ENCODE measurements at regions not wholly inside any gene's neighbourhood (a gene's known extent, or its start where the extent isn't known, plus 50 kb on each side); places are given as distances from the start of the nearest gene placed in this dataset.
"Not testable (repeated sequence)": the region's sequence is repeated elsewhere in the genome, so short reads cannot be mapped to it uniquely, and the experiment has no call there.

DNA sequence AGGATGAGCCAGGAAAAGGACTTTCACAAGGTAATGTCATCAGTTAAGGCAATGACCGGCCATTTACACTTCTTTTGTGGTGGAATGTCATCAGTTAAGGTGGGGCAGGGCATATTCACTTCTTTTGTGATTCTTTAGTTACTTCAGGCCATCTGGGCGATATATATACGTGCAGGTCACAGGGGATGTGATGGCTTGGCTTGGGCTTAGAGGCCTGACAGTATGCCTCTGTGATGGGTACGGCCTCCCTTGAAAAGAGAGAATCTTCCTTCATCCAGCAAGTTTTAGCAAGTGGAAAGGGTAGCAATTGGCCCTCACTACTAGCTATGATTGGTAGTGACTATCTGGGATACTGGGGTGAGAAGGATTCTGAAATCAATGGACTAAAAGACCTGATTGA lies 456.4 kb downstream of the SHISA9 start:
- POLR2A ChIA-PET; H3K4me3 ChIP-seq (ENCODE audit: low read depth in 2 of 2, low read length in 1 of 2); H3K4me2 ChIP-seq; H3K9ac ChIP-seq; H3K27ac ChIP-seq (ENCODE audit: low read depth in 2 of 2, low read length in 1 of 2); H3K36me3 ChIP-seq (replicated peaks in 1 of 2; ENCODE audit: control insufficient read depth in 1 of 2, insufficient read depth in 2 of 2, low read length in 1 of 2); H4K20me1 ChIP-seq (ENCODE audit: insufficient read depth); H3K27me3 ChIP-seq (ENCODE audit: insufficient read depth); H3K79me2 ChIP-seq (ENCODE audit: insufficient read depth); H3K4me1 ChIP-seq (ENCODE audit: control insufficient read depth in 1 of 2, insufficient read depth in 2 of 2, low read depth in 1 of 2, low read length in 1 of 2); H3K9me2 ChIP-seq; H2AFZ ChIP-seq (ENCODE audit: low read depth); H3K9me3 ChIP-seq; DNase-seq; H3F3A ChIP-seq (replicated peaks; ENCODE audit: insufficient read depth): not testable (repeated sequence)
- CTCF ChIA-PET: interaction anchor here (1.5 kb wide), 1 partner anchor 945 kb away, joined by 3 read pairs; no protein-coding TSS in a partner anchor
- 0% methylated on average over 4 of the region's 4 CpGs for WGBS (ENCODE audit: low lambda C conversion rate)

- no peaks in the 10 kb centered on the region for H3K4me1 ChIP-seq (ENCODE audit: control insufficient read depth in 1 of 2, insufficient read depth in 2 of 2, low read depth in 1 of 2, low read length in 1 of 2)
- ChIA-PET CTCF (interaction anchor here (0.6 kb wide), 1 partner anchor 321 kb away, joined by 3 read pairs; no protein-coding TSS in a partner anchor), POLR2A (no interaction called here)
- H3K4me2 ChIP-seq: no peak overlapping the region
- no peaks in the 10 kb centered on the region for H3K36me3 ChIP-seq (replicated peaks in 1 of 2; ENCODE audit: control insufficient read depth in 1 of 2, insufficient read depth in 2 of 2, low read length in 1 of 2)
- no peak overlapping the region for H2AFZ ChIP-seq (ENCODE audit: low read depth)
- H4K20me1 ChIP-seq (ENCODE audit: insufficient read depth): no peaks in the 10 kb centered on the region
- H3F3A ChIP-seq (replicated peaks; ENCODE audit: insufficient read depth): no peaks in the 10 kb centered on the region
- no peaks in the 10 kb centered on the region for H3K9me2 ChIP-seq
- DNase-seq: no peak
- no peak overlapping the region for H3K4me3 ChIP-seq (ENCODE audit: low read depth in 2 of 2, low read length in 1 of 2)
- no peaks in the 10 kb centered on the region for H3K9me3 ChIP-seq
- 11% methylated on average over 3 of the region's 3 CpGs for WGBS (ENCODE audit: low lambda C conversion rate)
- H3K27ac ChIP-seq (ENCODE audit: low read depth in 2 of 2, low read length in 1 of 2): no peak overlapping the region
- no peaks in the 10 kb centered on the region for H3K27me3 ChIP-seq (ENCODE audit: insufficient read depth)
- TF ChIP-seq GATA2 (CRISPR knock-in tag; IDR thresholded peaks at IDR 0.05) (no peak), MXI1 (IDR thresholded peaks at IDR 0.05; ENCODE audit: low read depth, low read length) (no peak), YY1 (IDR thresholded peaks at IDR 0.05; ENCODE audit: low read depth) (no peak), EP300 (IDR thresholded peaks at IDR 0.05; ENCODE audit: borderline replicate concordance in 1 of 2, low read depth in 1 of 2, low read length in 1 of 2) (no peak), FOXM1 (IDR thresholded peaks at IDR 0.05; ENCODE audit: low read depth) (no peak), JUND (IDR thresholded peaks at IDR 0.05) (no peak), RFX5 (IDR thresholded peaks at IDR 0.05; ENCODE audit: low read length) (no peak), USF2 (IDR thresholded peaks at IDR 0.05; ENCODE audit: borderline replicate concordance, low read depth, low read length) (no peak), RAD21 (IDR thresholded peaks at IDR 0.05; ENCODE audit: low read length) (no peak), FOSL2 (IDR thresholded peaks at IDR 0.05; ENCODE audit: borderline replicate concordance, low read depth) (no peak), NFIC (IDR thresholded peaks at IDR 0.05; ENCODE audit: borderline replicate concordance) (no peak), EZH2phosphoT487 (IDR thresholded peaks at IDR 0.05; ENCODE audit: borderline replicate concordance, low read depth) (no peak), IRF3 (IDR thresholded peaks at IDR 0.05; ENCODE audit: low read depth, low read length) (no peak), FOXJ3 (CRISPR knock-in tag; IDR thresholded peaks at IDR 0.05) (no peak), TAF1 (IDR thresholded peaks at IDR 0.05; ENCODE audit: borderline replicate concordance, low read depth, low read length) (no peak), RCOR1 (IDR thresholded peaks at IDR 0.05; ENCODE audit: low read length) (no peak), TCF12 (IDR thresholded peaks at IDR 0.05) (no peak)
- TF ChIP-seq, protein P1, sequence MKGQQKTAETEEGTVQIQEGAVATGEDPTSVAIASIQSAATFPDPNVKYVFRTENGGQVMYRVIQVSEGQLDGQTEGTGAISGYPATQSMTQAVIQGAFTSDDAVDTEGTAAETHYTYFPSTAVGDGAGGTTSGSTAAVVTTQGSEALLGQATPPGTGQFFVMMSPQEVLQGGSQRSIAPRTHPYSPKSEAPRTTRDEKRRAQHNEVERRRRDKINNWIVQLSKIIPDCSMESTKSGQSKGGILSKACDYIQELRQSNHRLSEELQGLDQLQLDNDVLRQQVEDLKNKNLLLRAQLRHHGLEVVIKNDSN (IDR thresholded peaks at IDR 0.05; ENCODE audit: borderline replicate concordance, low read depth): no peak
- H3K79me2 ChIP-seq (ENCODE audit: insufficient read depth): no peaks in the 10 kb centered on the region
- H3K9ac ChIP-seq: no peak overlapping the region
Measured at GRCh38 chr16:13359835-13360234, 458.4 kb downstream of the SHISA9 start.

Measured in SK-N-SH (cell line).